Thymus (tissue), 11 donors: ENCODE measurements at regions not wholly inside any gene's neighbourhood (a gene's known extent, or its start where the extent isn't known, plus 50 kb on each side); places are given as distances from the start of the nearest gene placed in this dataset.
"Not testable (repeated sequence)": the region's sequence is repeated elsewhere in the genome, so short reads cannot be mapped to it uniquely, and the experiment has no call there.

Experiments
- DNase-seq, 9 donors: peaks; one replicate each; pipeline ENCODE4 v3.0.0-alpha.2; 2013; ENCODE audit warnings: low spot score in 9 of 9, low read depth in 6 of 9, missing footprints in 1 of 9
- H3K27ac ChIP-seq, 2 donors: one replicate each; pipeline ENCODE4 v1.5.1; 2013; ENCODE audit warnings: control low read depth in 1 of 2, low read depth in 1 of 2, low read length in 1 of 2, mild to moderate bottlenecking in 1 of 2, moderate library complexity in 1 of 2
- H3K27me3 ChIP-seq, 2 donors: one replicate each; pipeline ENCODE4 v1.5.1; 2013; ENCODE audit warnings: low read length in 1 of 2; ENCODE audit not compliant: control insufficient read depth in 2 of 2, insufficient read depth in 1 of 2
- H3K36me3 ChIP-seq, 2 donors: one replicate each; pipeline ENCODE4 v1.5.1; 2013; ENCODE audit warnings: low read length in 1 of 2, mild to moderate bottlenecking in 1 of 2, moderate library complexity in 1 of 2; ENCODE audit not compliant: control insufficient read depth in 2 of 2, insufficient read depth in 2 of 2
- H3K4me1 ChIP-seq, 2 donors: one replicate each; pipeline ENCODE4 v1.5.1; 2013; ENCODE audit warnings: low read length in 2 of 2; ENCODE audit not compliant: control insufficient read depth in 2 of 2, insufficient read depth in 2 of 2
- H3K4me3 ChIP-seq, 2 donors: one replicate each; pipeline ENCODE4 v1.5.1; 2013; ENCODE audit warnings: low read length in 2 of 2, control low read depth in 1 of 2, mild to moderate bottlenecking in 1 of 2
- H3K9me3 ChIP-seq, 2 donors: one replicate each; pipeline ENCODE4 v1.5.1; 2013; ENCODE audit warnings: low read length in 1 of 2, mild to moderate bottlenecking in 1 of 2; ENCODE audit not compliant: control insufficient read depth in 2 of 2, insufficient read depth in 1 of 2
- WGBS: extraction: QIAGEN DNeasy Blood & Tissue Kit; methylation state at CpG from one replicate; pipeline ENCODE4 v1.1.7; 2013; 5-methylcytosine and 5-hydroxymethylcytosine counted together
- donor health status: healthy.

DNA sequence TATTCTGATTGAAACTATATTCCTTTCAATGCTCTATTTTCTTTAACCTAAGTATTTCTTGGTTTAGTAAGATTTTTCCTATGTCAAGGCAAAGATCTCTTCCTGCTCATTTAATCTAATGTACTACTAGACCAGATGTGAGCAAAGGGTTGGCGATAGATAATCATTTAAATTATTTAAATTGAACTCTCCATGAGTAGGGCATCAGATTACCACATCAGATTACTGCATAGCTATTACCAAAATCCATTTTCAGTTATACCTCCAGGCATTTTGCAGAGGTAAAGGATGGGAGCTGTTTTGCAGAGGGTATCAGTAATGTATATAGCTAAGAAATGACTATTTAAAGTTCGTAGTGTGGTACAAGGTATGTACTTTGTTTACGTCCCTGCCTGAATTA, 607.9 kb downstream of the PTPRC start:
- Histone ChIP-seq H3K36me3 (peaks cover 0 to 9% of the 10 kb centered on the region in 2 donors), H3K27me3 (no peaks in the 10 kb centered on the region), H3K4me1 (peaks cover 3 to 20% of the 10 kb centered on the region in 2 donors), H3K9me3 (peaks cover 1 to 14% of the 10 kb centered on the region in 2 donors), H3K4me3 (no peak overlapping the region), H3K27ac (no peak overlapping the region)
- DNase-seq, result no peak
- WGBS, result over 99% methylated on average over 3 of the region's 3 CpGs

DNA sequence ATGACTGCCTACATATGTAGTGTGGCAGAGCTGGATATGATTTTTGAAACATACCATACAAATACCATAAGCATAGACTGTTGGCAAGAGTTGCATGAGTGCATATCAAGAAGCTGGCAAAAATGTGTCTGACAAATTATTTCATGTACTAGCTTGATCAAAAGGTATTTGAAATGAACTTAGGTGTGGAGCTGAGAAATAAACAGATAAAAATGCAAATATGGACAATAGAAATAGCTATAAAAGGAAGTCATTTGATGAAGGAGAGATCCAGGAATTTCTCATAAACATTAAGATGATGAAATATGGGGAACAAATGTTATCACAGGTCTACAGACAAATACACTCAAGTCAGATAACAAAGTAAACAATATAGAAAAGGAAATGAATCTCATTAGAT, 609.1 kb downstream of the PTPRC start:
- Histone ChIP-seq H3K36me3 (peaks cover 0 to 1% of the 10 kb centered on the region in 2 donors), H3K4me1 (peaks cover 3 to 9% of the 10 kb centered on the region in 2 donors), H3K27ac (no peak overlapping the region), H3K4me3 (no peak overlapping the region), H3K27me3 (no peaks in the 10 kb centered on the region), H3K9me3 (peaks cover 1 to 8% of the 10 kb centered on the region in 2 donors)
- DNase-seq, result no peak

DNA sequence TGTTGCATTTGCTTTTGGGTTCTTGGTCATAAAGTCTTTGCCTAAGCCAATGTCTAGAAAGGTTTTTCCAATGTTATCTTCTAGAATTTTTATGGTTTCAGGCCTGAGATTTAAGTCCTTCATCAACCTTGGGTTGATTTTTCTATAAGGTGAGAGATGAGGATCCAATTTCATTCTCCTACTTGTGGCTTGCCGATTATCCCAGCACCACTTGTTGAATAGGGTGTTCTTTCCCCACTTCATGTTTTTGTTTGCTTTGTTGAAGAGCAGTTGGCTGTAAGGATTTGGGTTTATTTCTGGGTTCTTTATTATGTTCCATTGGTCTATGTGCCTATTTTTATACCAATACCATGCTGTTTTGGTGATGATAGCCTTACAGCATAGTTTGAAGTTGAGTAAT, 615.2 kb downstream of the PTPRC start:
- not testable (repeated sequence) for H3K4me3 ChIP-seq, H3K4me1 ChIP-seq, DNase-seq, H3K27ac ChIP-seq, H3K9me3 ChIP-seq, H3K36me3 ChIP-seq, H3K27me3 ChIP-seq
- 100% methylated on average over 1 of the region's 1 CpG for WGBS

DNA sequence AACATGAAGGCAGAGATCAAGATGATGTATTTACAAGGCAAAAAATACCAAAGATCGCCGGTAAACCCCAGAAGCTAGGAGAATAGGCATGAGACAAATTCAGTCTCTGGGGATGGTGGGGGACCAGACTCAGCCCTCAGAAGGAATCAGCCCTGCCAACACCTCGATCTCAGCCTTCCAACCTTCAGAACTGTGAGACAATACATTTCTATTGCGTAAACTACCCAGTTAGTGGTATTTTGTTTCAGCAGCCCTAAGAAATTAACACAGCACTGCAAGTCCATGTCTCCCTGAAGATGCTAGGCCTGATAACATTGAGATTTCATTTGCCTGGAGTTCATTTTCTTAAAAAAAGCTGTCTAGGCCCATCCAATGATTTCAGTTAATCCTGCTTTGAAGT, 622.5 kb downstream of the PTPRC start:
- DNase-seq, result no peak
- Histone ChIP-seq H3K4me3 (no peak overlapping the region), H3K4me1 (peaks cover 0 to 3% of the 10 kb centered on the region in 2 donors), H3K27ac (no peak overlapping the region), H3K36me3 (no peaks in the 10 kb centered on the region), H3K27me3 (no peaks in the 10 kb centered on the region), H3K9me3 (peaks cover 0 to 2% of the 10 kb centered on the region in 2 donors)
- 97% methylated on average over 4 of the region's 4 CpGs for whole genome bisulfite sequencing

DNA sequence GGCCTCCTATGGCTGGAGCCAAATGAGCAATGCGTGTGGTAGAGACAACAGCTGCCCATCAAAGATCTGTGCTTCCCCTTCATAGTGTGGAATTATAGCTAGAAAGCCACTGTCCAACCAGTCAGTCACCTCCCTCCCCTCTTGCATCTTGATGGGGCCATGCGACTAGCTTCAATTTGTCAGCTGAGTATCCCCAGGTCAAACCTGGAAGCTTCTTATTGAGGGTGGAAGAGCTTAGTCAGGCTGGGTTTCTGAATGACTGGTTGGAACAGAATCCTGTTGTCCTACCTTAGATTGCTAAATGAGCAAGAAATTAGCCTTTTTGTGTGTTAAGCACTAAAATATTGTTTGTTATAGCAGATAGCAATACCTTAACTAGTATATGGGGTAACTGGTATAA, 625.4 kb downstream of the PTPRC start:
- no peak overlapping the region for H3K27ac ChIP-seq
- no peaks in the 10 kb centered on the region for H3K9me3 ChIP-seq
- no peak overlapping the region for H3K4me3 ChIP-seq
- H3K36me3 ChIP-seq, result no peaks in the 10 kb centered on the region
- H3K4me1 ChIP-seq, result peaks cover 0 to 3% of the 10 kb centered on the region in 2 donors
- 99% methylated on average over 2 of the region's 2 CpGs for WGBS
- DNase-seq, result no peak
- H3K27me3 ChIP-seq, result no peaks in the 10 kb centered on the region

DNA sequence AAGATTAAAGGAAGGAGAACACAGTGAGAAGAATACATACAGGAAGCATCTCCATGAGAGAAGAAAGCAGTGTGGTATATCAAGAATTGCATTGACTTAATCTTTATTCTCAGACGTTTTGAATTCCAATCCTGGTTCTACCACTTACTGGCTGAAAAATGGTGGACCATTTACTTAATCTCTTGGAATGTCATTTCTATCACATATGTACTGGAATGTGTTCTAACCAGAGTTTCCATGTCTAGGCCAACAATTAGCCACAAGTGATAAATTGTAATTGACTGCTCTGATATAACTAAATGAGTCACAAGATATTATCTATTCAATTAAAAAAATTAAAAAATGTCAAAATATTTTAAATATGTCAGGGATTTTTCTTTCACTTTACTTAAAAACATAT, 626.1 kb downstream of the PTPRC start:
- Histone ChIP-seq H3K36me3 (no peaks in the 10 kb centered on the region), H3K9me3 (no peaks in the 10 kb centered on the region), H3K27ac (no peak overlapping the region), H3K4me3 (no peak overlapping the region), H3K4me1 (peaks cover 4 to 7% of the 10 kb centered on the region in 2 donors), H3K27me3 (no peaks in the 10 kb centered on the region)
- WGBS, result 51% methylated on average over 1 of the region's 1 CpG
- DNase-seq, result no peak

DNA sequence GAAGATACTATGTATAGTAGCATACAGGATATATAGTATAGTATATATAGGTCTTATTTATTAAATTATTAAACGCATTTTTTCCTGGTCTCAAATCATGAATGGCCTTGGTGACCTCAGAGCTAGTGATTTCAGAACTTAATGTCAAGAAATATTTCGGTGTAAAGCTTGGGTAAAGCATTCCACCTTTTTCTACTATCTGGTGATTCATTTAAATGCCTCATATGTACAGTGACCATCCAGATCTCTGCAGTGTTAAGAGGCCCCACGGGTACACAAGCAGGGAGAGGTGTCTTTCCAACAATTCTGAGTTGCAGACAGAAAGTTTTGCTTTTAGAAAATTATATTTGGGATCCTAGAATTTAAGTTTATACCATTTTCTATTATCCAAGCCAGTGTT, 626.5 kb downstream of the PTPRC start:
- no peak for DNase-seq
- Histone ChIP-seq H3K27ac (no peak overlapping the region), H3K4me3 (no peak overlapping the region), H3K27me3 (no peaks in the 10 kb centered on the region), H3K4me1 (peaks cover 4 to 9% of the 10 kb centered on the region in 2 donors), H3K9me3 (no peaks in the 10 kb centered on the region), H3K36me3 (no peaks in the 10 kb centered on the region)
- WGBS, result 98% methylated on average over 3 of the region's 3 CpGs

DNA sequence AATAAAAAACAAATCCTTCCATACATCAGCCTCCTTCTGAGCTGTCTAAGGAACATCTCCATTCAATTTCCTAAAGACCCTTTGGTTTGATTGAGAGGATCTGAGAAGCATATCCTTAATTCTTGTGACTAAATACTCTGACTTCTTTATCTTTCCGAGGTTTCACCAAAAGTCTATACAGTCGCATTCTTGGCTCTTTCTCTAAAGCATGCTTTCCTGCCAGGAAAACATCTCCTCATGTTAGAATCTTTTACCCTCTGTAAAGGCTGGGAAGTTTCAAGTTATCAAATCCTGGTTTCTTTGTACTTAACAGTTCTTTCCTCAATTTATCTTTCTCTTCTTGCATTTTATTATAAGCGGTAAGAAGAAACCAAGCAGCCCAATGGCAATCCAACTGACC, 630.4 kb downstream of the PTPRC start:
- Histone ChIP-seq H3K36me3 (no peaks in the 10 kb centered on the region), H3K4me3 (no peak overlapping the region), H3K27me3 (no peaks in the 10 kb centered on the region), H3K27ac (no peak overlapping the region), H3K9me3 (no peaks in the 10 kb centered on the region), H3K4me1 (peaks cover 4 to 5% of the 10 kb centered on the region in 2 donors)
- WGBS, result 99% methylated on average over 3 of the region's 3 CpGs
- DNase-seq, result no peak

DNA sequence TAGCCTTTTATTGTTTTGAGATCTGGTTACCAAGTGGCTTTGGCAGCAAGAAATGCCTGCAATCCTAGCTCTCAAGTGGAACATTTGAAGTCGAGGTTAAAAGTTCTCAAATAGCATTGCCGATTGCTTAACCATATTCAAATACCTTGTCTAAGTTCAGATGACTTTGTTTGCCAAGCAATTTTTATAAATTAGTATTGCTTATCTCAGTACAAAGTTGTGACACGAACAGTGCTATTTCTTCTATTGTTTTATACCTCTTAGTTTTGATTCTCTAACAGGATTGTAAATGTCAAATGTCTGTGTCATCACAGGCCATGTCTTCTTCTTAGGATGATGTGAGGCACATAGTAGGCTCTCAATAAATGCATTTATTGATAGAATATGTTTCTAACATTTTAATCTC, 633.3 kb downstream of the PTPRC start:
- H3K36me3 ChIP-seq, result no peaks in the 10 kb centered on the region
- no peak overlapping the region for H3K4me3 ChIP-seq
- 93% methylated on average over 3 of the region's 3 CpGs for WGBS
- H3K27ac ChIP-seq, result no peak overlapping the region
- H3K27me3 ChIP-seq, result no peaks in the 10 kb centered on the region
- H3K4me1 ChIP-seq, result peaks cover 4 to 5% of the 10 kb centered on the region in 2 donors
- no peaks in the 10 kb centered on the region for H3K9me3 ChIP-seq
- DNase-seq, result no peak

DNA sequence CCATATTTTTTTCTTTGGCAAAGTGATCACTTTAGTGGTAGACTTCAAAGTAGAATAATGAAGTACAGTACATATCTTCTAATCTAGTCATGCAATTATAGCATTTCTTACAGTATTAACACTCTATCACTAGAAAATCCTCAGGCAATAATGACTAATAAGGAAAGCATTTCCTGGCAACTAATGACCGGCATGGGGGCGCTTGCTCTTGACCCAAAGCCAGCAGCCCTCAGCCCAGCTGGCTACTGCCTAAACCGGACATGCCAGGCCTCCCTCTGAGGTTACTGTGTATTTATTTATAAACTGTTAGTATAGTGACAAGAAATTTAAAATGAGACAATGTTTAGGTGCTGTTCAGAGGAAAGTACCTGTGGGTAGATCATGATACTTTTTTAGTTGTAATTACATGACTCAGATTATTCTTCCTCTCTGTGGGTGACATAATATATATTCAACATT, 633.8 kb downstream of the PTPRC start:
- H3K36me3 ChIP-seq, result no peaks in the 10 kb centered on the region
- no peaks in the 10 kb centered on the region for H3K27me3 ChIP-seq
- no peak overlapping the region for H3K4me3 ChIP-seq
- no peaks in the 10 kb centered on the region for H3K9me3 ChIP-seq
- no peak overlapping the region for H3K27ac ChIP-seq
- DNase-seq, result no peak
- H3K4me1 ChIP-seq, result peaks cover 4 to 5% of the 10 kb centered on the region in 2 donors
- WGBS, result 89% methylated on average over 3 of the region's 3 CpGs
